HG03280 (cell line): ENCODE measurements at regions not wholly inside any gene's neighbourhood (a gene's known extent, or its start where the extent isn't known, plus 50 kb on each side); places are given as distances from the start of the nearest gene placed in this dataset.

Experiments used
- ATAC-seq: cut with Tn5 transposase; IDR thresholded peaks from one replicate; pipeline ENCODE4 v1.9.1; 2021; ENCODE audit warnings: mild to moderate bottlenecking, moderate library complexity; ENCODE audit not compliant: unreplicated experiment

DNA sequence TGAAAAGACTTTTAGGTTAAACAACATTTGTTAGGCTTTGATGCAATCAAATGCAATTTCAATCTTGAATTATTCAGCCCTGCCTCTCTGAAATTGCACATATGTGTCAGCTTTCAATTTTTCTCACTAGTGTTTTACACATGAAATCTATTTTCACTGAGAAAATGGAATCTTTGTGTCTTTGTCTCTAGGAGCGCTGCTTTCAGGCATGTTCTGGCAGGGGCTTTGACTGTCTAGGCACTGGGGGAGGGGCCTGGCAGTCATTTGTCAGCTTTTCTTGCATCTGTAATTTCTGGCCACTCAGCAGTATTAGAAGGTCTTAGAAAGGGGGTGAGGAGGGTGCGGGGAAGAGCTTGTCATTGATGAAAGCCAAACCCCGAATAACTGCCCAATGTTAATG is 264.4 kb downstream of the PTPRC start:
- no peak for ATAC-seq

DNA sequence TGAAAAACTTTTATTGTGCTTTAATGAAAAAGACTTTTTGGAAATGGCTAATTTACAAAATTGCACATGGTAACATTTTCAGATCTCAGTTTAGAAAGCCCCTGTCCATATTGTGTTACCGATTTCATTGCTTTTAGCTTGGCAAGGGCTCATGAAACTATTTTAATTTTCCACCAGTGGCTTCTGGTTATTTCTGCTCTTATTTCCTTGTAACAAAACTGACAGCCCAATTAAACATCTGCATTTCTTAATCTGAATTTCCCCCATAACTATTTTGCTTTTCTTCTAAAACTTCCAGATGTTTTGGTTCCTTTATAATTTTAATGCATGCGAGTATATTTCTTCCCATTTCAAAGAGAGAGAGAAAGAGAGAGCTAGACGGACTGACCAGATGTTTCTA is 264.8 kb downstream of the PTPRC start:
- ATAC-seq: no peak

DNA sequence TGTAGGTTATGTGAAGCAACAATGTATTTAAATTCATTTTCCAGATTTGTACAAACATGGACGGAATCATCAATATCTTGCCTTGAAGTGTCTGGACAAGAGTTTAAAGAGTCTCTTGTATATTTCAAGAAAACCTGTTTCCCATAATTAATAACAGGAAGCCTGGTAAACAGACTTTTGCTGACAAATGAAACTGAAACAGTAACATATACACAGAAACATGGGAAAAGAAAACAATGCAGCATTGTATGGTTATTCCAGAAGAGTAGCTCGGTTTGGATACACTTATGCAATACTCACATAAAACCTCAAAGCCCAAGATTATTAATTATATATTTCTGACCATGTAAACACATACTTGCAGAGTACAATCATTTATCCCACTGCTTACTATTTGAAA is 265.5 kb downstream of the PTPRC start:
- no peak for ATAC-seq

DNA sequence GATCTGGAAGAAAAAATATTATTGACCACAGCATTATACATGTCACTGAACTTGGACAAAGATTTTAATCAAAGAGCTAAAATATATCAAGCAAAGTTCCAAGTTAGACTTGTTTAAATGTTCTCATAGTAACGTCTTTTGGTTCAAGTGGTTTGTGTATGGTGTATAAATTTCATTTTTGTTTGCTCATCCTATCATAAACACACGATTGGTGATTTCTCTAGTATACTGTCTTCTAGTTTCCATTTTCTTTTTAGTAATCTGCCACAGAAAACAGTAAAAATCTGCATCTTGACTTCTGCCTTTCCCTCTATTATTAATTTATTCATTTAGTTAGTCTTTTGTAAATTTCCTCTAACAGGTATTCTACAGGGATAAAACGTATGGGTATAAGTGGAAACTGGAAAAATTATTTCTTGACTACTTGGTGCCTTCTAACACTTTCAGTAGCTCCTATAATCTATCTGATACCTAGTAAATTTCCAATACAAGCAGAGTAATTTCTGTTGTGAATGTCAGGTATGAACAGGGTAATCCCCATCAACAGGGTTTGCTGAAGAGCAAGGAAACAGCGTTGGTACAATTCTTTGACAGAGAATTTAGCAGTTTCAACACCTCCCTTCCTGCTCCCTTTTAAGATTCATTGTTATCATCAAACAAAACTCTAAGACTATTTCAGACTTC is 268.0 kb downstream of the PTPRC start:
- ATAC-seq: no peak

DNA sequence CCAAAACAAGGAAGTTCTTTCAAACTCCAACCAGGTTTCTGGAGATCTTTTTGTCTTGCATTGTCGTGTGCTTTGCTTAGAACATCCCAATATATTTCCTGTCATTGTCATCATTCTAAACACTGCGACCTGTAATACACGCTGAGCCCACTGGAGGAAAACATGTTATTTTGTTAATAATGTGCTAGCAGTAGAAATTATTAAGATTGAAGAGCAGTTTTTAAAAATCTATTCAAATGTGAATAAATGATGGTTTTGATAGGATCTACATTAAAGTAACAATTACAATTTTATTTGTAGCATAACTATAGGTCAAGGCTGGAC is 268.5 kb downstream of the PTPRC start:
- ATAC-seq: no peak

DNA sequence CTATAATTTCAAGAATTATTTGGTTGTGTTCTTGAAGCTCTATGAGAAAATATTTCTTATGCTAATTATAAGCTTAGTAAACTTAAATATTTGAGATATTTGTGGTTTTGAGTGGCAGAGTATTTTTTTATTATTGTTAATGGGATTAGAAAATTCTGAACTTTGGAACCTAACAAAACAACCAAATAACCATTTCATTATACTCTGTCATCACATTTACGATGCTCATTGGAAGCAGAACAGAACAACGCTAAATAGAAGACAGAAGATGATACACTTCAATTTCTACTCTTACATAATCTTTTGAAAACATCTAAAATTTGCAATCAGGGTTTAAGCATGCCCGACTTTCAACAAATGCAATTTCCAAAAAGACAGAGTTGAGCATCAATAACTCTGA is 270.2 kb downstream of the PTPRC start:
- no peak for ATAC-seq

DNA sequence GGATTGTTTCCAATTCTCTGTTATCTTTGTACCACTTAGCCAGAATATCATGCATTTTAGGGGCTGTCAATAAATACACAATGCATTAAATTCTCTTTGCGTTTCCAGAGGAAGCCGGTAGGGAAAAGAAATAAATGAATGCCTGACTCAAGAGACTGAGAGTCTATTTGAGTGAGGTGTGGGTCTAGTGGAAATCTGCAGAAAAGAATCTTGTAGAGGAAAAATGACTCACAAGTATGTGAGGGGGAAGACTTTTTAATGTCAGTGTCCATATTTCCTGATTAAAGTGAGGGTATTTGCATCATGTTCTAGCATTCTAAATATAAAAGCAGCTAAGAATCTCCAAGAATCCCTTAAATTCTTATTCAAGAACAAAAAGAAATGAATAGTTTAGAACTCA is 271.1 kb downstream of the PTPRC start:
- no peak for ATAC-seq

DNA sequence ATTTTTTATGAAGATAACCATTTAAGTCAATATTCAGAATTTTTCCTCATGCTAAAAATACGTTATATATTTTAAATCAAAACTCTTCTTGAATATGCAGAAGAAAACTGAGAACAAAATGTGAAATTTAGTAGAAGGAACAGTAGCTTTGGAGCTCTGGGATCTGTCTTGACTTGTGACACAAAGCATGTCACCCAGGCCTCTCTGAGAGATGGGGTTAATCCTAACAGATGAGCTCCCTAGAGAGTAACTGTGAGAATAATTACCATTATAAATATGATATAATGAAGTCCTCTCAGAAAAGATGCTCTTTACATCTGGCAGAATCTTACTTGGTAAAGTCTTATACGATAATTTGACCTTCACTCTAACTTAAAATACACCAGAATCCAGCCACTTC is 272.0 kb downstream of the PTPRC start:
- no peak for ATAC-seq

DNA sequence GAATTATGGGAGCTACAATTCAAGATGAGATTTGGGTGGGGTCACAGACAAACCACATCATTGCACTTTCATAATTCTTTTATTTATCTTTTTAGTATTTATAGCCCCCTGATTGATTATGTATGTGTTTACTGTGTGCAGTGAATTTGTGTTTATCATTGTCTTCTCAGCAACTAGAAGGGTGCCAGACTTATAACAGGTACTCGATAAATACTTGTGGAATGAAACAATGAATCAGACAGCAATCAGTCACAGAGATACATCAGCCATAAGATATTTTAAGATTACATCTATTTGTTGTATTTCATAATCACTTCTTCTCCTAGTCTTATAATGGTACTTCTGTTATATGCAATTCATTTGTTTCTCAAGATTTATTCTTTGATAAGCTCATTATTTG is 273.2 kb downstream of the PTPRC start:
- ATAC-seq: no peak

DNA sequence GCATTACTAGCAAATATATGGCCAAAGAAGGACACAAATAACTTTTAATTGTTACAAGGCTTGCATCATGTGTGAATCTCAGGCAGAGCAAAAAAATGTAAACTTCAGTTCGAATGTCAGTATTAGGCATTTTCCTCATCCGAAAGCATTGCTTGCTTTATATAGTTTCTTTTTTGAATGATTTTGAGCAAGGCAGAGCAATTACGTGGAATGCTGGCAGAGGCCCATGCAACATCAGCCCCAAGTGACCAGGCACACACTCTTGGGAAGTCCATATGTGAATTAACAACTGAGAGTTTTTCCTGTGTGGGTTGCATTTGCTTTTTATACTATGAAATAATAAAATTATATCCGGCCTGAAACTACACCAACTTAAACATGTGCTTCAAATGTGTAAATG is 274.8 kb downstream of the PTPRC start:
- ATAC-seq: no peak

DNA sequence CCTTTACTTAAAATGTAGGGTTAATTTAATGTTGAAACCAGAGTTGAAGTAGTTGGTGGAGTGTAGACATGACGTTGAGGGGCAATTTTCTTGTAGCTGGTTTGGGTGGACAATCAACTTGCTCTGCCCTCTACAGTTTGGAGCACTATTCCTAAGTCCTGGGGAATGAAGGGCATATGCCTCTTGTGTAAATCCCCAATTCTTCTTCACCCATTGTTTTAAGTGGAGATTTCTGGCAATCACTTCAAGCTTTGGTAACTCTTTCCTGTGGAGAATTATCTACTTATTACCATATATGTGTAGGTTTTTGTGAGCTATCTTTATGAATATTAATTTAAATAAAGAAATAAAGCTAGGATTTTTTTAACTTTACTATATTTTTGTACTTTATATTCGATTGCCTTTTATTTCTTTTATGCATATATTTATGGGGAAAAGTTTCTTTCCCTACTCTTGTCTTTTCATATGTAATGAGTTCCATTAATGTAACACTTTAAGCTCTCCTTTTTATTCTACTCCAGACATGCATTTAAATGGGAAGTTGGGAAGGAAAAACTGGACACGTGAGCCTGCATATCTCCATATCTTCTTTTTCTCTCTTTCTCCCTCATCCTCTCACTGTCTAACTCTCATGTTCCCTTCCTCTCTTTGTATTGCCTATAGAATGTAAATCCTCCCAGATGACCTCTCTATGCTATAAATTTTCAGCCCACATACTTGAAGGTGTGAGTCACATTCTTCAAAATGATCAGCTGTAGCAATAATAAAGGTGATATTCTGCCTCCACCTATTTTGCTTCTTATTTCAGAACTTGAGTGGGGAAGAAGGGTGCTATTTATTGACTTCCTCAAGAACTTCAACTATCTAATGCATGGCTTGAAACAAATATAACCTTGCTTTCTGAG is 276.7 kb downstream of the PTPRC start:
- ATAC-seq: no peak

DNA sequence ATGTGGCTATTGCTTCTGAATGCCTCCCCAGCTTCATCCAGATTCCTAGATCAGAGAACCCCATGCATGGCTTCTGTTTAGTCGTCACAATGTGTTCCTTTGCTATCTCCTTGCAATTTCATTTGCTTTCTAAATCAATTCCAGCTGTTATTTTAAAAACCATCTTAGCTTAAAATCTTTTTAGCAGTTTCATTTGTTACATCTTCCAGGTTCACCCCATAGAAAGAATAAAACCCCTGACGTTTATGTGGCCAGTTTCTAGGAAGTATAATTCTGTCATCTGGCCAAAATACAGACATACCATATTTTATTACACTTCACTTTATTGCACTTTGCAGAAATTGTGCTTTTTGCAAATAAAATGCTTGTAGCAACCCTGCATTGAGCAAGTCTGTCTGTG is 278.4 kb downstream of the PTPRC start:
- ATAC-seq: no peak

DNA sequence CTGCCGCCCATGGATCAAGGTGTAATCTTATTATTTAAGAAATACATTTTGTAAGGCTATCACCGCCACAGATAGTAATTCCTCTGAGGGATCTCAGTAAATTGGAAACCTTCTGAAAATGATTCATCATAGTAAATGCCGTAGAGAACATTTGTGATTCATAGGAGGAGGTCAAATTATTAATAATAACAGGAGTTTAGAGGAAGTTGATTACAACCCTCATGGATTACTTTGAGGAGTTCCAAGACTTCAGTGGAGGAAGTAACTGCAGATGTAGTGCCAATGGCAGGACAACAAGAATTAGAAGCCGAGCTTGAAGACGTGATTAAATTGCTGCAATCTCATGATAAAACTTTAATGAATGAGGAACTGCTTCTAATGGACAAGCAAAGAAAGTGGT is 280.1 kb downstream of the PTPRC start:
- no peak for ATAC-seq

DNA sequence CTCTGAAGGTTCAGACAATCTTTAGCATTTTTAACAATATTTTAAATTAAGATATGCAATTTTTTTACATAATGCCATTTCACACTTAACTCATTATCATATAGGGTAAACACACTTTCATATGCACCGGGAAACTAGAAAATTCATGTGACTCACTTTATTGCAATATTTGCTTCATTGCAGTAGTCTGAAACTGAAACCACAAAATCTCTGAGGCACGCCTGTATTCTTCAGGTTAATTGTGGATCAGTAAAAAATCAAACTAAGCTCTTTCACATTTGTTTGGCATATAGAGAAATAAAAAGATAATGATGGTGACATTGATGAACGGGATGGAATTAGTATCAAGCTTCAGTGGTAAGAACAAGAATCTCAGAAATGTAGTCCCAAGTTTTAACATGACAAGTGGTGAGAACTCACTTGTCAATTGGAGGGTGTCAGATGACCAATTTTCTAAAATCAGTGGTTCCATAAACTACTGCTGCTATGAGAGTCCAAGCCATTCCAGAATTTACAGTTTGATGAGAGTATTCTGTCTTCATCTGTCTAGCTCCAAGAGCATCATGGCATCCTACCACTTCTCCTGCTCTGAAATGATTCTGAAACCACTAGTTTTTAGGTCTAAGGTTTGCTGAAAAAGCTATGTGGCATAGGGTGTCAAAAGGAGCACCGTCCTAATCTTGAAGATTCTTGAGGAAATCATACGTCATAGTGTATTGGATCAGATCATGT is 281.0 kb downstream of the PTPRC start:
- ATAC-seq: peak; percentile 64

DNA sequence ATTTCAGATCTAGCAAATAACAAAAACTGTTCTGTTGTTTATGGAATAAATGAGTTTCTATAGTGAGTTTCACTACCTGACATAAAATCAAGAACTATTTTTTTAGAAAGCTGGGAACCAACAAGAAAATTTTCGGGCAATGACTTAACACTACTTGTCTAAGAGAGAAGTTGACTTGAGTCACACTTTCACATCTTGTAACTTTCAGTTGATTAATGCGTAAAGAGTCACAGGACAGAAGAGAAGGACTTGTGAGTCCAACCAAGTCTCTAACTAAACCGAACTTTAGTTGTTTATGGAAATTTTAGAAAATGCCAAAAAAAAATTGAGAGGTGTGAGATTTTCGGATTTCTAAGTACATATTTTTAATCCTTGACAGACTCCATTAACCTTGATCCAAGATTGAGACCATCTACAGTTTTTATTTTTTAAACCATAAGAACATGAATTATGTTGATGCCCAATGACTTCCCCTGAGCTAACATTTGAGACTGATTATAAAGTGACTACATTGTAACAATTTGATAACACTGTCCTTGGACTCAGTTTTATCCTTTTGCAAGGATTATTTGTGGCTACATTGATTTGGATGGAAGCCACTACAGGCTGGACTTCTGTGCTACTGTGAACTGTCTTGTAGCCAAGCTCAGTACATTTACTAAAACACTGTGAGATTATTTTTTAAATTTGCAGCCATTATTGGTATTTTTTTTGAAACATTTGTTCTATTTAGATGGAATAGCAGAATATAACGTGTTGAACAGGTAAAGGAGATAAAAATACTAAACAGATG is 284.0 kb downstream of the PTPRC start:
- peak; percentile 72 for ATAC-seq

DNA sequence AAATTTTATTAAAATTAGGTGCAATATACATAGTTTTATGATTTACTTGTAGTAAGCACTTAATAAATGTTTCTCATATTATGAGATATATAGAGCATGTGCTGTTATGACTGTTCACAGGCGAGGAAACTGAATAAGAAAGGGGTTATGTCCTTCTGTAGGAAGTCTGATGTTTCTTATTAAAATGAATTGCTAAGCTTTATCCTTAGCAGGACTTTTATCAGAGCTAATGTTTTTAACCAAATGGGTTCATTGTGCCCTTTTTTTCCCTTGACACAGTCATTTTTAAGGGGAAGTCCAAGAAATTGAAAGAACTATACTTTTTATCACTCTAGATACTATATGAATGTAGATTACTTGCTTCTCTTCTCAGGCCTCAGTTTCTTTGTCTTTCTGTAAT is 285.2 kb downstream of the PTPRC start:
- ATAC-seq: no peak

DNA sequence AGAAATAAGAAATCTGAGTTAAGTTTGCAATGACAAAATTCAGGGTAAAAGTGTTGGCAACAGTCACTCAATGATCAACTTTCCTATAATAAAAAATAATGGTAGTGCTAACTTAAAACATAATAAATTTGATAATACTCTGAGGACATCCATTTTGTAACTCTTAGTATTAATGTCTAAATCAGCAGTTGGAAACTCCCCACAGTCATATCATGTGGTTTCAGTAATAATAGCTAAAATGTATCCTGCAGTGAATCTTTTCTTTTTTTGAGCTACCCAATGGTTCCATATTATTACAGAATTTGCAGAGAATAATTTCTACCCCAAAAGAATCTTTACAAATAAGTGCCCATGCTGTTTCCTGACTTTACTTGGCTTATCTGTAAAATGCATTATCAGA is 286.7 kb downstream of the PTPRC start:
- ATAC-seq: no peak

DNA sequence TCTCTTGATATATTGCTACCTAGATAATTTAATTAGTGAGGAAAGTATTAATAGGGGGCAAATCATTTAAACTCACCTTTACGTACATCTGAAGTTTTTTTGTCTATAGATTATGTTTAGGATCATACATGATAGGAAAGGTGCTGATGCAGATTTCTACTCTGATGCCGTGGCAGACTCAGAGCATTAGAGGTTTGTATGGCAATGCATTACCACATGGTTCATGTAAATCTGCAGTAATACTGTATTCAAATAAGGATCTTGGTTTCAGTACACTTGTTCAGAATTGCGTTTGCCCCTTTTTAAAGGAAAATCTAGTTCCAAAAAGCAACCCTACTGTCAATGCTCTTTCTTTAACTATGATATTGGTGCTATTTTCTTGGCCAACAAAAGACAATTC is 288.3 kb downstream of the PTPRC start:
- ATAC-seq: no peak

DNA sequence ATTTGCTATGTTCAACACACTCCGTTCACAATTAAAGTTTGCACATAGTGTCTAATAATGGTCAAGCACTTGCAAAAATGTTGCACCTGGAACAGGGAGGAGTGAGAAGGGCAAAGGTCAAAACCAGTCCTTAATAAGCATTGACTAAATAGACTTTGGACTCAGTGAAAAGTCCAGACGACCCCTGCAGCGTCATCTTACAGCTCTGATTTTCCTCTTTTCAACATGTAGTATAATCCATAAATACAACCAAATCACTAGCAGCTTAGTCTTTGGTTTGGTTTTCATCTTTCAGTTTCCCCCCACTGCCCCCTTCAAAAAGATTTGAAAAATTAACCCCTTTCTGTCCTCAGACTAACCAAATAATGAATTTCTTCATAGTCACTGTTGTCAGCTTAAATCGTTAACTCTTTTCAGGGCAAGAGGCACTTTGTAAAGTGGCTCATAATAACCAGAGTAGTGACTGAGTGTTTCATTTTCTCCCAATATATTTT is 290.3 kb downstream of the PTPRC start:
- ATAC-seq: no peak

DNA sequence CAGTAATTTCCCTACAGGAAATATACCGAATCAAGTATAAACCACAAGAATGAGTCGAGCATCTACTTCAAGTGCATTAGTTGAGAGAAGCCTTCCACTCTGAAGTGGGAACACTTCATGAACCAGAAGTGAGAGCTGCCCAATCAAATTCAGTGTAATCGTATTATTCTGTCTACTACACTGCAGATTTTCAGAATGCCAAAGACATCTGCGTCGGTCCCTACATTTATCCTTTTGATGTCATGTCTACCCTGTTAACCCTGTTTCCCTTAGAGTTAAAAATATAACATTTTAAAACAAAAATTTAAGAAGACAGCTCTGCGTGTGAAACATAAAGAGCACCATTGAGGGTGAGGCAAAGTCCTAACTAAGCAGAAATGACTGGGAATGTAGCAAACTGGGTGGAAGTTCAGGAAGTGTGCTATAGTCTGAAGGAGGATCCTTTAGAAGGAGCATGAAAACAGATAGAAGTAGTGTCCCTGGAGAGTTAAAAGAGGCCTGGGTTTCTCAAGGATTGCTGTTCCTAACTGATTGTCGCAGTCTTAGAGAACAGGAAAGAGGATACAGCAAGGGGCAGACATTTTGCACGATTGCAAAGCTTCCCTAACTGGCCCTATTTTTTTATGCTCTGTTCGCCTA is 291.2 kb downstream of the PTPRC start:
- ATAC-seq: no peak
